IMR-90 (cell line): ENCODE measurements at regions not wholly inside any gene's neighbourhood (a gene's known extent, or its start where the extent isn't known, plus 50 kb on each side); places are given as distances from the start of the nearest gene placed in this dataset.

Experiments
- ATAC-seq: fragments of 200-7000 bp; cut with Tn5 transposase; 2 replicates; pipeline ENCODE4 v1.9.1; 2020; ENCODE audit warnings: low read depth, mild to moderate bottlenecking, moderate library complexity
- BruUV-seq: library from RNA; stranded (reverse); fragments of 400-500 nt; replicated peaks from 2 replicates; lab custom pipeline; 2021; lab: Mats Ljungman, UMichigan
- CTCF ChIA-PET: fragments of 300-600 bp; formaldehyde crosslinking; extraction: SDS; loops from one replicate; lab custom pipeline; 2021; ENCODE audit warnings: antibody characterized with exemption; lab: Yijun Ruan, JAX
- POLR2A ChIA-PET: fragments of 300-600 bp; sonication (Branson Sonifier 250); formaldehyde crosslinking; loops from one replicate; lab custom pipeline; 2022; ENCODE audit warnings: antibody characterized with exemption; ENCODE audit not compliant: unreplicated experiment; lab: Charles Lee
- DNase-seq: peaks from one replicate; pipeline ENCODE4 v3.0.0; 2013
- H2AFZ ChIP-seq: replicated peaks from 2 replicates; pipeline ENCODE3; 2013; ENCODE audit warnings: low read length, mild to moderate bottlenecking; ENCODE audit not compliant: poor library complexity
- H2AK5ac ChIP-seq: 2 replicates; pipeline ENCODE4 v1.6.1; 2013; ENCODE audit warnings: low read depth, low read length, inconsistent platforms
- H2AK9ac ChIP-seq: replicated peaks from 2 replicates; pipeline ENCODE3; 2013; ENCODE audit warnings: mild to moderate bottlenecking, low read depth, low read length, moderate library complexity; ENCODE audit not compliant: poor library complexity
- H2BK120ac ChIP-seq: 2 replicates; pipeline ENCODE4 v1.6.1; 2013; ENCODE audit warnings: low read depth, low read length, inconsistent platforms
- H2BK15ac ChIP-seq: 3 replicates; pipeline ENCODE4 v1.6.1; 2013; ENCODE audit warnings: low read depth, low read length, inconsistent platforms
- H2BK20ac ChIP-seq: 2 replicates; pipeline ENCODE4 v1.6.1; 2013; ENCODE audit warnings: low read depth, mild to moderate bottlenecking, inconsistent platforms, low read length, moderate library complexity
- H2BK5ac ChIP-seq: 2 replicates; pipeline ENCODE4 v1.6.1; 2013; ENCODE audit warnings: mild to moderate bottlenecking, low read depth, low read length, inconsistent platforms; ENCODE audit not compliant: poor library complexity, severe bottlenecking
- H3K14ac ChIP-seq: replicated peaks from 2 replicates; pipeline ENCODE4 v1.6.1; 2013; ENCODE audit warnings: low read depth, low read length, inconsistent platforms
- H3K18ac ChIP-seq: 2 replicates; pipeline ENCODE4 v1.6.1; 2013; ENCODE audit warnings: low read depth, low read length, control low read depth
- H3K23ac ChIP-seq: 2 replicates; pipeline ENCODE4 v1.6.1; 2013; ENCODE audit warnings: low read depth, low read length, inconsistent platforms
- H3K27ac ChIP-seq: 2 replicates; pipeline ENCODE4 v1.5.1; 2013; ENCODE audit warnings: mild to moderate bottlenecking, control low read depth, low read length; ENCODE audit not compliant: insufficient read depth
- H3K27me3 ChIP-seq: 2 replicates; pipeline ENCODE4 v1.6.1; 2013; ENCODE audit warnings: low read length; ENCODE audit not compliant: control insufficient read depth, insufficient read depth
- H3K36me3 ChIP-seq: 2 replicates; pipeline ENCODE4 v1.6.1; 2013; ENCODE audit warnings: low read length, mixed read lengths; ENCODE audit not compliant: control insufficient read depth, insufficient read depth
- H3K4ac ChIP-seq: 2 replicates; pipeline ENCODE4 v1.6.1; 2013; ENCODE audit warnings: low read depth, low read length, inconsistent platforms
- H3K4me1 ChIP-seq: 2 replicates; pipeline ENCODE4 v1.6.1; 2013; ENCODE audit warnings: low read length, mixed read lengths; ENCODE audit not compliant: control insufficient read depth, insufficient read depth
- H3K4me2 ChIP-seq: 2 replicates; pipeline ENCODE4 v1.6.1; 2013; ENCODE audit warnings: low read depth, mild to moderate bottlenecking, control low read depth, low read length, moderate library complexity
- H3K4me3 ChIP-seq: 2 replicates; pipeline ENCODE4 v1.5.1; 2013; ENCODE audit warnings: low read depth, mild to moderate bottlenecking, control low read depth, low read length, moderate library complexity; ENCODE audit not compliant: insufficient read depth
- H3K56ac ChIP-seq: 2 replicates; pipeline ENCODE4 v1.6.1; 2013; ENCODE audit warnings: low read length, inconsistent platforms; ENCODE audit not compliant: insufficient read depth; ENCODE audit errors: extremely low read depth
- H3K79me1 ChIP-seq, 2 experiments: 2 replicates each; pipeline ENCODE4 v1.6.1; 2013; ENCODE audit warnings: low read length in 2 of 2, inconsistent platforms in 1 of 2, low read depth in 1 of 2
- H3K9ac ChIP-seq: 2 replicates; pipeline ENCODE4 v1.6.1; 2013; ENCODE audit warnings: low read depth, low read length, control low read depth
- H3K9me1 ChIP-seq: 2 replicates; pipeline ENCODE4 v1.6.1; 2013; ENCODE audit warnings: low read length, inconsistent platforms; ENCODE audit not compliant: insufficient read depth
- H3K9me3 ChIP-seq: 2 replicates; pipeline ENCODE4 v1.6.1; 2013; ENCODE audit warnings: low read length; ENCODE audit not compliant: control insufficient read depth, insufficient read depth
- H4K20me1 ChIP-seq: 2 replicates; pipeline ENCODE4 v1.6.1; 2013; ENCODE audit warnings: low read length, inconsistent platforms; ENCODE audit not compliant: insufficient read depth
- H4K5ac ChIP-seq: 2 replicates; pipeline ENCODE4 v1.6.1; 2013; ENCODE audit warnings: mild to moderate bottlenecking, low read depth, low read length, control low read depth
- H4K8ac ChIP-seq, 2 experiments: 2 replicates each; pipeline ENCODE4 v1.6.1; 2013; ENCODE audit warnings: low read depth in 2 of 2, low read length in 2 of 2, control low read depth in 1 of 2, inconsistent platforms in 1 of 2
- H4K91ac ChIP-seq: 2 replicates; pipeline ENCODE4 v1.6.1; 2013; ENCODE audit warnings: low read depth, low read length, inconsistent platforms; ENCODE audit not compliant: insufficient read depth
- BHLHE40 ChIP-seq: fragments of 150-350 bp; IDR thresholded peaks from 2 replicates; pipeline ENCODE4 v1.6.1; 2016; ENCODE audit warnings: mild to moderate bottlenecking, low read depth, low read length
- CEBPB ChIP-seq: IDR thresholded peaks from 2 replicates; pipeline ENCODE4 v1.6.1; 2012; ENCODE audit warnings: low read depth, low read length, improper control_type of control experiment
- CHD1 ChIP-seq: IDR thresholded peaks from 2 replicates; pipeline ENCODE4 v1.6.1; 2012; ENCODE audit warnings: low read depth, low read length, improper control_type of control experiment
- CTCF ChIP-seq: conservative IDR thresholded peaks from 2 replicates; pipeline ENCODE4 v1.5.1; 2012; ENCODE audit warnings: mild to moderate bottlenecking, low read depth, low read length, improper control_type of control experiment
- POLR2A ChIP-seq: IDR thresholded peaks from 2 replicates; pipeline ENCODE4 v1.6.1; 2012; ENCODE audit warnings: mild to moderate bottlenecking, low read depth, low read length
- RCOR1 ChIP-seq: IDR thresholded peaks from 2 replicates; pipeline ENCODE4 v1.6.1; 2012; ENCODE audit warnings: mild to moderate bottlenecking, low read length, improper control_type of control experiment; ENCODE audit not compliant: insufficient replicate concordance
- SMC3 ChIP-seq: fragments of 150-350 bp; IDR thresholded peaks from 2 replicates; pipeline ENCODE4 v1.6.1; 2016; ENCODE audit warnings: low read depth, mild to moderate bottlenecking, antibody characterized with exemption, low read length, moderate library complexity
- WGBS, 2 experiments: methylation state at CpG; one replicate each; pipeline versions ENCODE4 v1.1.5 to v1.1.7; 2013; ENCODE audit warnings: missing lambda C conversion rate in 2 of 2; ENCODE audit not compliant: insufficient read length in 1 of 2; ENCODE audit errors: extremely low coverage in 2 of 2; 5-methylcytosine and 5-hydroxymethylcytosine counted together
- dilution Hi-C: fragments of 300-500 bp; cut with HindIII; formaldehyde crosslinking; loops from one replicate; pipeline ENCODE4 v1.14.3; 2018; ENCODE audit warnings: low sequenced_read_pairs; ENCODE audit not compliant: unreplicated experiment
- in situ Hi-C: fragments of 300-500 bp; cut with MboI; formaldehyde crosslinking; loops from 3 replicates; pipeline ENCODE4 v1.14.3; 2019; ENCODE audit warnings: low sequenced_read_pairs, inconsistent platforms, mixed read lengths
- intact Hi-C: fragments of 100-400 bp; cut with micrococcal nuclease; formaldehyde crosslinking; loops from 2 replicates; pipeline ENCODE4 v1.10.0; 2022

- H3K79me1 ChIP-seq = no peaks in the 10 kb centered on the region
- H3K4me1 ChIP-seq = peaks cover under 1% of the 10 kb centered on the region; the same call in 1 of the 2 replicates
- no CpG with 5 or more reads among the region's 1 CpG for WGBS, 2 experiments
- H2AFZ ChIP-seq = no peak overlapping the region
- no peak overlapping the region for H4K5ac ChIP-seq
- no peak overlapping the region for H2AK9ac ChIP-seq
- peaks cover 27% of the 10 kb centered on the region for H3K27me3 ChIP-seq
- H4K91ac ChIP-seq = no peak overlapping the region
- H3K27ac ChIP-seq = no peak overlapping the region
- DNase-seq = no peak
- no peak overlapping the region for H3K18ac ChIP-seq
- ChIA-PET CTCF (no interaction called here), POLR2A (no interaction called here)
- no peak overlapping the region for H2BK15ac ChIP-seq
- H2BK20ac ChIP-seq = no peak overlapping the region
- dilution Hi-C loops (no loop called here), in situ Hi-C loops (no loop called here), intact Hi-C loops (no loop called here)
- TF ChIP-seq BHLHE40 (no peak), RCOR1 (no peak), CEBPB (no peak), CTCF (no peak), CHD1 (no peak), POLR2A (no peak), SMC3 (no peak)
- no peak overlapping the region for H4K8ac ChIP-seq
- no peaks in the 10 kb centered on the region for H3K36me3 ChIP-seq
- no peak overlapping the region for H3K23ac ChIP-seq
- no peak overlapping the region for H2BK120ac ChIP-seq
- no peak overlapping the region for H3K14ac ChIP-seq
- peaks cover 2% of the 10 kb centered on the region; the same call in 1 of the 2 replicates for H4K20me1 ChIP-seq
- no peak overlapping the region for H2AK5ac ChIP-seq
- no peak overlapping the region for H3K4ac ChIP-seq
- H2BK5ac ChIP-seq = no peak overlapping the region
- no peak for ATAC-seq
- H3K9ac ChIP-seq = no peak overlapping the region
- BruUV-seq = no TSS peak
- H3K4me3 ChIP-seq = no peak overlapping the region
- no peaks in the 10 kb centered on the region; the same call in 1 of the 2 replicates for H3K9me3 ChIP-seq
- peaks cover under 1% of the 10 kb centered on the region; the same call in 1 of the 2 replicates for H3K9me1 ChIP-seq
- H3K4me2 ChIP-seq = no peak overlapping the region
- H3K56ac ChIP-seq = no peak overlapping the region
Observed at GRCh38 chr14:58946431-58946830, 242.0 kb upstream of the DAAM1 start.
